HS-27A (cell line): ENCODE measurements at regions not wholly inside any gene's neighbourhood (a gene's known extent, or its start where the extent isn't known, plus 50 kb on each side); places are given as distances from the start of the nearest gene placed in this dataset.
"Not testable (repeated sequence)": the region's sequence is repeated elsewhere in the genome, so short reads cannot be mapped to it uniquely, and the experiment has no call there.

Source experiments
- DNase-seq: peaks from one replicate; pipeline ENCODE4 v3.0.0-alpha.2; 2012; ENCODE audit warnings: low read depth, missing footprints

GRCh38 chr2:7724336-7724735 lies 807.1 kb downstream of the RNF144A start:
- DNase-seq: no peak

GRCh38 chr2:7725171-7725849 lies 808.1 kb downstream of the RNF144A start:
- DNase-seq: no peak

GRCh38 chr2:7725850-7726242 lies 808.6 kb downstream of the RNF144A start:
- no peak for DNase-seq

- no peak for DNase-seq
Observed at GRCh38 chr2:7726989-7727388, 809.8 kb downstream of the RNF144A start.

- no peak for DNase-seq
Observed at GRCh38 chr2:7728388-7728787, 811.2 kb downstream of the RNF144A start.

- no peak for DNase-seq
Observed at GRCh38 chr2:7730449-7730848, 813.2 kb downstream of the RNF144A start.

GRCh38 chr2:7730990-7731389 lies 813.8 kb downstream of the RNF144A start:
- no peak for DNase-seq

GRCh38 chr2:7732497-7732896 lies 815.3 kb downstream of the RNF144A start:
- DNase-seq: no peak

- DNase-seq: no peak
Observed at GRCh38 chr2:7736646-7737305, 819.6 kb downstream of the RNF144A start.

GRCh38 chr2:7738596-7738995 lies 821.4 kb downstream of the RNF144A start:
- no peak for DNase-seq

- no peak for DNase-seq
Observed at GRCh38 chr2:7740114-7740513, 822.9 kb downstream of the RNF144A start.

- DNase-seq: no peak
Observed at GRCh38 chr2:7742301-7742700, 825.1 kb downstream of the RNF144A start.

- DNase-seq: no peak
Observed at GRCh38 chr2:7744827-7745226, 827.6 kb downstream of the RNF144A start.

GRCh38 chr2:7745369-7745768 lies 828.2 kb downstream of the RNF144A start:
- no peak for DNase-seq

GRCh38 chr2:7748717-7749415 lies 831.7 kb downstream of the RNF144A start:
- DNase-seq: no peak

- DNase-seq: no peak
Observed at GRCh38 chr2:7749895-7750559, 832.8 kb downstream of the RNF144A start.

GRCh38 chr2:7752291-7752690 lies 835.1 kb downstream of the RNF144A start:
- DNase-seq: no peak

GRCh38 chr2:7753777-7754176 lies 836.6 kb downstream of the RNF144A start:
- no peak for DNase-seq

- no peak for DNase-seq
Observed at GRCh38 chr2:7755879-7756278, 838.7 kb downstream of the RNF144A start.

GRCh38 chr2:7758073-7758759 lies 841.0 kb downstream of the RNF144A start:
- DNase-seq: no peak

GRCh38 chr2:7759898-7760297 lies 842.7 kb downstream of the RNF144A start:
- no peak for DNase-seq

- DNase-seq: not testable (repeated sequence)
Observed at GRCh38 chr2:7763418-7763817, 846.2 kb downstream of the RNF144A start.
